NCI-H2029 treated with DMSO at 0.1 percent for 48 hours (cell line): ENCODE measurements at regions not wholly inside any gene's neighbourhood (a gene's known extent, or its start where the extent isn't known, plus 50 kb on each side); places are given as distances from the start of the nearest gene placed in this dataset.

Experiments used
- DNase-seq: peaks from one replicate; lab custom pipeline; 2025; lab: John Stamatoyannopoulos, UW

DNA sequence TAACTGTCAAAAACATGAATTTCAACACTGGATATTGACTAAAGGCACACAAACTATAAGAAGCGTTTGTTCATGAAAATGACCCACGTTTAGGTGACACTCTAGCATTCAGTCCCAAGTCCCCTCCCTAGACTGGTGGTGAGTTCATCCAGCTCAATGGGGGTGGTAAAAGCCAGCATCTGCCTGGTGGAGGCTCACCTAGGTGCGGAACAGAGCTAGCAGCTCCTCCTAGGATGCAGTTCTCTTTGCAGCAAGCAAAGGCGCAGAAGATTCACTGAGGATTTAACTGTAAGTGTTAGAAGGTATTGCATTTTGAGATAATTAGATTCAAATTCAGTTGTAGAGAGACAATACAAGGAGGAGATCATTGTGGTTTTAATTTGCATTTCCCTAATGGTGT is 87.6 kb downstream of the VSTM2A start:
- no peak for DNase-seq

DNA sequence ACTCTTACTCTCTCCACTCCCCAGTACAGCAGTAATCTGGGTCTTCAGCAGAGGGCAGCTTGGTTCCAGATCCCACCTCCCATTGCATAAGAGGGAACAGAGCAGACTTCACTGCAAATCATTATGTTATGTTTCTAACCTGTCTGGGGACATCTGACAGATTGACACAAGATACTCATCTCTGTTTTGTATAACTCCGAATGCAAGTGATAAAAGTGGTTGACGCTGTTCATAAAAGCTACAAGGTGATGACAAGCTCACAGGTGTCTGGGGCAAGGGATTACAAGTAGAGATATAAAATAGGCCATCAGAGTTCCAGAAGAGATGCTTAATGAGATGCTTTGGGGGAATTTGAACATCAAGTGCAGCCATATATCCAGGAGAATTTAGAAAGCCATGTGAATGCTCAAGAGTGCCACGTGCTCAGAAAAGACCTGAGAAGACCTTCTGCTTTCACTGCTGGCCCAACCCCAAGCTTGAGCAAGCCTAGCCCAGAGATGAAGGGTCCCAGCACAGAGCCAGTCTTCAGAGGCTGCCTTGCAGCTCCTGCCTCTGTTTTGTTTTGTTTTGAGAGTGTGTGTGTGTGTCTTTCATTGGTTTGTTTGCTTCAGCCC is 80.6 kb downstream of the VSTM2A start:
- no peak for DNase-seq
